ENCODE measurements at regions not wholly inside any gene's neighbourhood (a gene's known extent, or its start where the extent isn't known, plus 50 kb on each side); places are given as distances from the start of the nearest gene placed in this dataset.
"Not testable (repeated sequence)": the region's sequence is repeated elsewhere in the genome, so short reads cannot be mapped to it uniquely, and the experiment has no call there.

GRCh38 chr21:13303763-13304162 is 305.8 kb upstream of the POTED start:
- TF ChIP-seq CTCF (conservative IDR thresholded peaks at IDR 0.05); EZH2 (IDR thresholded peaks at IDR 0.05; ENCODE audit: low read depth): not testable (repeated sequence)

Measured in PC-9 (cell line).